Fibroblast of skin of abdomen (primary cell): ENCODE measurements at regions not wholly inside any gene's neighbourhood (a gene's known extent, or its start where the extent isn't known, plus 50 kb on each side); places are given as distances from the start of the nearest gene placed in this dataset.

Source experiments
- DNase-seq: peaks from one replicate; pipeline ENCODE4 v3.0.0-alpha.2; 2013

DNA sequence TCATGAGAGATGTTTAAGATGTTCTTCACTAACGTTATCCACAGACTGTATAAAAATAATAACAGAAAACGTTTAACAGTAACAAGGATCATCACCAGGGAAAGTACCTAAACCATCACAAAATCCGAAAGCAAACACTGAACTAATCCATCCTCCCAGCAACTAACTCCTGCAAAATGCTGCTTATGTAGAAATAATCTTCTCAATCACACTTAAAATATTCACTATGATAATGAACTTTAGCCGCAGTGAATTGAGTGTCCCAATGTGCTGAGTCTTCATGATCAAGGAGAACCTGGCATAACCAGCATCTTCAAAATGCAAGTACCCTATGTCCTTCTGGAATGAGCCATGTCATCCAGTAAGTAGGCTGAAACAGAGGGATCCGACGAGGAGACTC is 166.1 kb downstream of the LTN1 start:
- no peak for DNase-seq

DNA sequence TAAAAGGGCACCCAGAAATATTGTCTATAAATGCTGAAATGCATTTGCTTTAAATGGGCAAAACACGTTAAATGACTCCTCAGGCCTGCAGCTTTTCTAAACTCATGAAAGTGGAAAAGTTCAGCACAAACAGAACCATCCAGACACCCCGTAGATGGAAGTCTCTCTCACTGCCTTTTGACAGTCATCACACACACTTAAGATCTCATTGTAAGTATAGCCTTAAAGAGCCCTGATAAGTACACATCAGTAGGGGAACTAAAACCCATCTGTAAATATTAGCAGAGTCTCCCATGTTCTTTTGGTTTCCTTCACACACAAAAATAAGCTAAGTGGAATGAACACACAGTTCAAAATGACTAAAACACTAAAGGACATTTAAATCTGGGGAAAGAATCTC is 166.7 kb downstream of the LTN1 start:
- no peak for DNase-seq

DNA sequence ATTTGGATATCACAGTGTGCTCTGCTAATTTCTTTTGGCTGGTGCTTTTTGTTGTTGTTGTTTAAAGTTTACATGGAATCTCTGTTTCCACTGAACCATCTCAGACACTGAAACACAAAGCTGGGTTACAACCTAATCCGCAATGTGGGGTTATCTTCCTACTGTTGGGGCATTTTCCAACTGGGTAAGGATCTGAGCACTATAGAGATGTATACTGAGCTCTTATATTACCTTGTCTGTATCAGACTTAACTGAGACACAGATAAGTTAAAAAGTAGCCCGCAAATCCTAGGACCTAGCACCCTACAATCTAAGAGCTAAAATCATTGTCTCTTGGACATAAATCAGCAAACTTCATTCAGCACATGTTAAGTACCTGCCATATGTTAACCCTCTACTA is 169.2 kb downstream of the LTN1 start:
- DNase-seq = no peak

DNA sequence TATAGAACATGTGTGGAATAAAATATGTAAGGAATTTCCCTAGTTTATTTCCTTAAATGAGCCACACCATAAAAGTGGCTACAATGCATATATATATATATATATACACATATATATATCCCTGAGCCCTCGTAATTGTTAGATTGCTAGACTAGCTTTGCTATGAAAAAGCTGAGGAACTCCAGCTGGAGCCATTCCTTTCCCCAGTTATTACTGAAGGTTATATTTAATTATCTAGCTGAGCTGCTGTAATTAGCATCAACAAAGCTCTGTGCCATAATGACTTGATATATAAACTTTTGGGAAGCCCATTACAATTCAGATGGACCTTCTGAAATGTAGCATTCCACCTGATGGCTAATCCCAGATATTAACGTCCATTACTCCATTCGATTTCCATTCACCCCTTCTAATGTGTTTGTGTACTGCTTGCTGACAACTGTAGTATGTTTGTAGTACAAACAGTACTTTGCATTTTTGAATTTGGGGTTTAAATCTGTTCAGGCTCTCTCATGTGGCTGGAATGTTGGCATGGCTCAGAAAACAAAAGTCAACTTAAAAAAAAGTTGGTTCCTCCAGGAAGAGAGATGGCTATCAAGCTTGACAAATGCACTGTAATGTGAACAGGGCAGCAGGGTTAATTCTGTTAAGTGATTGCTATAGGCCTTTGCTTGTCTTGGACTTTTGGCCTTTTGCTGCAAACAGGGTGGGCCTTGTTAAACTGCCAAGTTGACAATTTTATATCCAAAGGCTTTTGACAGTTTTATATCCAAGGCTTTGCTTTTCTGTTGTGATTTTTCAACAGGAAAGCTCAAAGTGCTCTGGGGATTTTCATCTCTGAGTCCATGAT is 170.0 kb downstream of the LTN1 start:
- DNase-seq = peak; percentile 50

DNA sequence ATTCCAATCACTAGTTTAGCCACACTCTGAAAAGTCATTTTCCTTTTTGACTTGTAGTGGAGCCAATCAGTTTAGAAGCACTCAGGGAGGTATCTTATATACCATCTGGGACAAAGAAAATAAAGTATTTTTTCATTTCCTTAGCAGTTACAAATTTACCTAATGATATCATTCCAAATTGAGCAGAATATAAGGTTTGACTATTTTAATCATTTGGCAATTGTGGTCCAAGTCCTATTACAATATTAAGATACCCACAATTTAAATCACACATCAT is 170.6 kb downstream of the LTN1 start:
- no peak for DNase-seq

GRCh38 chr21:28821276-28822122 is 171.2 kb downstream of the LTN1 start:
- peak; percentile 28 for DNase-seq

DNA sequence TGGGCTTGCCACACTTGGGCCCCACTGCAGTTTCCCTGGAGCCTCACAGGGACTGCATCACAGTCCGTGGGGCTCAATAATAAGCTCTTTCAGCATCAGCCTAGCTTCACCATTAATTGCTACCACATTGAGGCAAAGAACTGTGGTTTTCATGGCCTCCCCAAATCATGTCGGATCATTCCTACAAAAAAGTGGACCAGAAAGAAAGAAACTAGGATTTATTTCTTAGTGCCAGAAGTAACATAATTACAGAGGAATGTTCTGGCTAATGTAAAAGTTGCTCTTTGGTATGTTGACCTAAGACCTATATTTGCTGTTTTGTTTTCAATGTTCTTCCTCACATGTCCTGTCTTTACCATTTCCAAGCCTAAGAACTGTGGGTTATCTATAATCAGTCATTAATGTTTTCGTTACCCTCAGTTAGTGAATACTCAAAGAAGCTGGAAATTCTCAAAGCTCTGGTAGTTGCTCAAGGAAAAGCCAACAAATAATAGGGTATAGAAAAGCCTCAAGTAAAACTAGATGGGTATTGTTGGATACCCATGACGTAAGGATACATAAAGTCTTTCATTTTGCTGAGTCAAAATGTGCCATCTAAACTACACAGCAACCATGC is 173.9 kb downstream of the LTN1 start:
- peak; percentile 86 for DNase-seq

DNA sequence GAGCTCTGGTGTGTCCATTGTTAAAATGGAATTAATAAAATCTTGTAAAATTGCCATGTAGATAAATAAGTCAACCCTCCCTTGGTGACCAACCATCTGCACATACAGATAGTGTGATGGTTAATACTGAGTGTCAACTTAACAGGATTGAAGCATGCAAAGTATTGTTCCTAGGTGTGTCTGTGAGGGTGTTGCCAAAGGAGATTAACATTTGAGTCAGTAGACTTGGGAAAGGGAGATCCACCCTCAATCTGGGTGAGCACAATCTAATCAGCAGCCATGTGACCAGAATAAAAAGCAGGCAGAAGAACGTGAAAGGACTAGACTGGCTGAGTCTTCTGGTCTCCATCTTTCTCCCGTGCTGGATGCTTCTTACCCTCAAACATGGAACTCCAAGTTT is 174.8 kb downstream of the LTN1 start:
- DNase-seq = no peak

- DNase-seq = no peak
Observed at GRCh38 chr21:28811860-28812259, 180.8 kb downstream of the LTN1 start.

DNA sequence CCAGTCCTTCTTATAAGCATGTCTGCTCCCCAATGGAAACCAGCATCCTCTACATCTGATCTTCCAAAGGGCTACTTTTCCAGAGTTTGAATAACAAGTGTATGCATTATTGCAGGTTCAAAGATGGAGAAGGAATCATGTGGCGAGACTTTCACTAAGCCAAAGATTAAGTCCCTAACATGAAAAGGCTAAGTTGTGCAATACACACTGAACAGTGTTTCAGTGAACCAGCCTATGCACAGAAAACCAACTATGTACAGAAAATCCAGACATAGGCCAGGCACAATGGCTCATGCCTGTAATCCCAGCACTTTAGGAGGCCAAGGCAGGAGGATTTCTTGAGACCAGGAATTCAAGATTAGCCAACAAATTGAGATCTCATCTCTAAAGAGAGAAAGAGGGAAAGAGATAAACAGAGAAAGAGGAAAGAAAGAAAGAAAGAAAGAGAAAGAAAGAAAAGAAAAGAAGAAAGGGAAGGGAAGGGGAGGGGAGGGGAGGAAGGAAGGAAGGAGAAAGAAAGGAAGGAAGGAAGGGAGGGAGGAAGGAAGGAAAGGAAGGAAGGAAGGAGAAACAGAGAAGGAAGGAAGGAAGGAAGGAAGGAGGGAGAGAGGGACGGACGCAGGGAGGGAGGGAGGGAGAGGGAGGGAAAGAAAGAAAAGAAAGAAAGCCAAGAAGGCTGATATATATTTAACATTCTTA is 181.7 kb downstream of the LTN1 start:
- no peak for DNase-seq

GRCh38 chr21:28805885-28806284 is 186.8 kb downstream of the LTN1 start:
- peak; percentile 95 for DNase-seq

GRCh38 chr21:28804089-28804670 is 188.5 kb downstream of the LTN1 start:
- DNase-seq = no peak

GRCh38 chr21:28801906-28802305 is 190.8 kb downstream of the LTN1 start:
- no peak for DNase-seq

GRCh38 chr21:28799926-28800325 is 192.8 kb downstream of the LTN1 start:
- no peak for DNase-seq

DNA sequence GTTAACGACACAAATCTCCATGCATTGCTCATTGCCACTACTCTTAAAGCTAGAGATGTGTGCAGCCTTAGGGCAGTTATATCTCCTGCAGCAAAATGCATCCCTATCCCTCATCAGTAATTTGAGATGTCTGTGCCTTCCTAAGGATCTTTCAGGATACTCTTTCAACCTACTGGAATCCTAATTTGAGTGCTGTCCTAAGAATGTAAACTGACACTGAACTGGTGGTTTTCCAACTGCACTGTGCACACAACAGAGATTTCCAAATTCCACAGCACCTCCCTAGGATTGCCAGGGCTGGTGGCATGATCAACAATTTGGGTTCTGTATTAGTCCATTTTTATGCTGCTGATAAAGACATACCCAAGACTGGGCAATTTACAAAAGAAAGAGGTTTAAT is 193.9 kb downstream of the LTN1 start:
- DNase-seq = peak; percentile 57

DNA sequence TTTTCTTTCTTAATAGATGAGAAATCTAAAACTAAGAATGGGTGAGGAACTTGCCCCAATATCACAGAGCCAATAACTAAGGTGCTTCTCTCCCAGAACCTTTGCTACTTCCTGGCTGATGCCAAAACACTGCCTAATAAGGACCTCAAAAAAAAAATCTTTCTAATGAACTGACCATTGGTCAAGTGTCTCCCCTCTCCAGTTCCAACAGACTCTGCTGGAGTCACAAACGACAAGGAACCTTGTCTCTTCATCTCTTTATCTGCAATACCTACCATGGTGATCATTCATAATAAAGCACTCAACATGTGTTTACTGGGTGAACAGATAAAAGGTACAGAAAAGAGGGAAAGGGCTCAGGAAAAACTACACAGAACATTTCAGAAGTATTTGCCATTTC is 197.4 kb downstream of the LTN1 start:
- no peak for DNase-seq

- DNase-seq = peak; percentile 24
Observed at GRCh38 chr21:28794371-28794851, 198.3 kb downstream of the LTN1 start.

DNA sequence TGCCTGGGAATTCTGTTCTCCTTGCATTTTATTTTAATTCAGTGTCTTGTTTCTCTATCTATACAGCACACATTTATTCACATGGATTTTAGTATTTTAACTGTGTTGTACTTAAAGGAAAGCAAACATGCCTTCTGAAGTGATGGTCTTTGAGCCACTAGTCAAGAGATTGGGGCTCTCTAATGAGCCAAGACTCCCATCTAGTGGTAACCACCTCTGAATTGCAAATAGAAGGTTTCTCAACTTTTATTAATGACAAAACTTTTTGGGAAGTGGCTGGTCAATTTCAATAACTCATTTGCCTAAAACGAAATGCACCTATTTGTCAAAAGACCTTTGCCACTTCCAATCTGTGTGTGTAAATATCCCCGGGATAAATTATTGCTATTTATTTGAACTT is 199.6 kb downstream of the LTN1 start:
- peak; percentile 60 for DNase-seq

DNA sequence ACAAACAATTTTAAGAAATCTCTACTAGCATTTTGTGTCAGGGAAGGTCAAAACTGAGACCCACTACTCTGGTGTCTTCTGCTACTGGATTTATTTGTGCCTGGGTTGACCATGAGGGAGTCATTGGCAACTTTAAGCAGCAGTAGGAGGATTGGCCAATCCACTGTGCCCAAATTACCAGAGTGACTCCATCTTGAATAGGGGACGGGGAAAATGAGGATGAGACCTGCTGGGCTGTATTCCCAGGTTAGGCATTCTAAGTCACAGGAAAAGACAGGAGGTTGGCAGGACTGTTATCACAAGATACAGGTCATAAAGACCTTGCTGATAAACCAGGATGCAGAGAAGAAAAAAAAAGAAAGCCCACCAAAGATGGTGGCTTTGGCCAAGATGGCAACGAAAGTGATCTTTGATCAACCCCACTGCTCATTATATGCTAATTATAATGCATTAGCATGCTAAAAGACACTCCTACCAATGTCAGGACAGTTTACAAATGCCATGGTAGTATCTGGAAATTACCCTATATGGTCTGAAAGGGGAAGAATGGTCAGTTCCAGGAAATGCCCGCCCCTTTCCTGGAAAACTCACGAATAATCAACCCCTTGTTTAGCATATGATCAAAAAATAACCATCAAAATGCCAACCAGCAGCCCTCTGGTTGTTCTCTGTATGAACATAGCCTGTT is 200.9 kb downstream of the LTN1 start:
- no peak for DNase-seq

DNA sequence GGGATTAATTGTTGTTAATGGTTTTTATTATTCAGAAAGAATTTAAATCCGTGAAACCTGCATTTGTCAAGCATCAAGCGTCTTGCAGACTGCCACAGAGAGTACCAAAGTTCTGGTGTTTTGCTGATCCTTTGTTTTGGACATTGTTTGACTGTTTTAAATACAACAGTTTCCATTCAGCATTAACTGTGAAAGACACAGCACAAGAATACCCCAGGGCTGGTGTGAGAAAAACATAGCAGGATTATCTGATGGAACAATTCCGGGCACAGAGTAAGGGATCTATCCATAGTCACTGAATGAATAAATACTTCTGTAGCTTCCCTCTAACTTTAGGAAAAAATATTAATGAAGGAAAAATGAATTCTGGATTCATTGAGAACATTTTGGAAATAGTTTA is 202.3 kb downstream of the LTN1 start:
- no peak for DNase-seq

GRCh38 chr21:28789523-28789922 is 203.2 kb downstream of the LTN1 start:
- DNase-seq = no peak

- no peak for DNase-seq
Observed at GRCh38 chr21:28788030-28788429, 204.6 kb downstream of the LTN1 start.
